ENCODE measurements at regions not wholly inside any gene's neighbourhood (a gene's known extent, or its start where the extent isn't known, plus 50 kb on each side); places are given as distances from the start of the nearest gene placed in this dataset.

DNA sequence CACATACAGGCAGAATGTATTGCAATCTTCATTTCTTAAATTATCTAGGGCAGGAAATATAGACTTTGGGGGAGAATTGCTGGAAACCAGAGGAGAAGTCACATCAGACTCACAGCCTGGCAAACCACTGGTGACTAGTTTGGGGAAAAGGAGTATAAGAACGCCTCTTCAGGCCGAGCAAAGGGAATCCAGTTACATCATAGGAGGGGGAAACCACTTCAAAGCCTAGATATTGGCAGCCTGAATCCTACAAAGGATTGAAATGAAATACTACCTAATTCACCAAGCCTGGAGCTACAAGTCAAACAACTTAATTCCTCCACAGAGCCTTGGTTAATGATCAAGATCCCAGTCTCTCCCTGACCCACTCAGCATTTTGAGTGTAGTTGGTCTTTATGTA, 121.7 kb downstream of the SLC30A10 start:
- Mint-ChIP-seq H3K4me1 (peaks cover 0 to 5% of the 10 kb centered on the region in 2 experiments; a peak in 1 of 4 replicates), H3K27ac (no peak overlapping the region), H3K27me3 (ENCODE audit: low read depth) (no peaks in the 10 kb centered on the region), H3K9me3 (no peaks in the 10 kb centered on the region), H3K4me3 (no peak overlapping the region), H3K36me3 (ENCODE audit: insufficient read depth in 1 of 3, low read depth in 3 of 3) (no peaks in the 10 kb centered on the region)
- TF ChIP-seq, protein P1, sequence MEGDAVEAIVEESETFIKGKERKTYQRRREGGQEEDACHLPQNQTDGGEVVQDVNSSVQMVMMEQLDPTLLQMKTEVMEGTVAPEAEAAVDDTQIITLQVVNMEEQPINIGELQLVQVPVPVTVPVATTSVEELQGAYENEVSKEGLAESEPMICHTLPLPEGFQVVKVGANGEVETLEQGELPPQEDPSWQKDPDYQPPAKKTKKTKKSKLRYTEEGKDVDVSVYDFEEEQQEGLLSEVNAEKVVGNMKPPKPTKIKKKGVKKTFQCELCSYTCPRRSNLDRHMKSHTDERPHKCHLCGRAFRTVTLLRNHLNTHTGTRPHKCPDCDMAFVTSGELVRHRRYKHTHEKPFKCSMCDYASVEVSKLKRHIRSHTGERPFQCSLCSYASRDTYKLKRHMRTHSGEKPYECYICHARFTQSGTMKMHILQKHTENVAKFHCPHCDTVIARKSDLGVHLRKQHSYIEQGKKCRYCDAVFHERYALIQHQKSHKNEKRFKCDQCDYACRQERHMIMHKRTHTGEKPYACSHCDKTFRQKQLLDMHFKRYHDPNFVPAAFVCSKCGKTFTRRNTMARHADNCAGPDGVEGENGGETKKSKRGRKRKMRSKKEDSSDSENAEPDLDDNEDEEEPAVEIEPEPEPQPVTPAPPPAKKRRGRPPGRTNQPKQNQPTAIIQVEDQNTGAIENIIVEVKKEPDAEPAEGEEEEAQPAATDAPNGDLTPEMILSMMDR (conservative IDR thresholded peaks at IDR 0.05) = no peak
- Histone ChIP-seq H3K4ac (ENCODE audit: low read depth, low read length) (no peak overlapping the region), H3K79me1 (ENCODE audit: insufficient read depth, low read depth, low read length, poor library complexity, severe bottlenecking) (no peaks in the 10 kb centered on the region), H4K91ac (ENCODE audit: insufficient read length, low read depth, low read length) (no peak overlapping the region), H3K23ac (ENCODE audit: insufficient read length, low read depth, low read length) (no peak overlapping the region), H4K20me1 (ENCODE audit: control insufficient read depth, insufficient read depth, insufficient read length) (no peaks in the 10 kb centered on the region), H3K4me1 (ENCODE audit: insufficient read depth, low read length) (no peaks in the 10 kb centered on the region), H3K27me3 (ENCODE audit: insufficient read depth, low read length) (no peaks in the 10 kb centered on the region), H2BK5ac (ENCODE audit: insufficient read length, low read length) (no peak overlapping the region), H3K56ac (ENCODE audit: insufficient read length, low read depth, low read length) (no peak overlapping the region), H3K14ac (ENCODE audit: insufficient read depth, low read length) (no peak overlapping the region), H2AFZ (ENCODE audit: low read length) (no peak overlapping the region), H2BK12ac (ENCODE audit: insufficient read length, low read depth, low read length) (no peak overlapping the region), H3K18ac (ENCODE audit: insufficient read length, low read depth, low read length) (no peak overlapping the region), H3K9me3 (ENCODE audit: control insufficient read depth, low read depth, low read length) (no peaks in the 10 kb centered on the region), H3K79me2 (ENCODE audit: insufficient read depth, low read length) (no peaks in the 10 kb centered on the region), H3K27ac (ENCODE audit: insufficient read length, low read depth, low read length) (no peak overlapping the region), H4K5ac (ENCODE audit: insufficient read length, low read depth, low read length) (no peak overlapping the region), H4K8ac (replicated peaks; ENCODE audit: insufficient read length, low read depth, low read length) (no peak overlapping the region), H3K9ac (ENCODE audit: extremely low read depth, insufficient read length, low read length) (no peak overlapping the region), H3K4me2 (ENCODE audit: insufficient read depth, insufficient read length, low read length) (no peak overlapping the region), H3T11ph (ENCODE audit: low read length) (no peak overlapping the region), H2BK20ac (ENCODE audit: low read depth, low read length, poor library complexity, severe bottlenecking) (no peak overlapping the region), H2BK120ac (ENCODE audit: low read depth, low read length, poor library complexity, severe bottlenecking) (no peak overlapping the region), H3K23me2 (ENCODE audit: insufficient read length, low read depth, low read length, poor library complexity, severe bottlenecking) (no peaks in the 10 kb centered on the region), H2AK5ac (ENCODE audit: insufficient read length, low read length) (no peak overlapping the region), H2BK15ac (ENCODE audit: low read depth, low read length) (no peak overlapping the region)
- WGBS (ENCODE audit: extremely low coverage, insufficient read length, low lambda C conversion rate) = no CpG with 5 or more reads among the region's 2 CpGs
- no peak for DNase-seq

Data from H9 (cell line).